ACHN (cell line): ENCODE measurements at regions not wholly inside any gene's neighbourhood (a gene's known extent, or its start where the extent isn't known, plus 50 kb on each side); places are given as distances from the start of the nearest gene placed in this dataset.
"Not testable (repeated sequence)": the region's sequence is repeated elsewhere in the genome, so short reads cannot be mapped to it uniquely, and the experiment has no call there.

ENCODE experiments used
- DNase-seq: peaks from one replicate; pipeline ENCODE4 v3.0.0-alpha.2; 2015
- in situ Hi-C: cut with HindIII; loops from 2 replicates; pipeline ENCODE4 v1.10.0; 2017; ENCODE audit warnings: low sequenced_read_pairs, low pct_ligation_motif_present, low pct_unique_long_range_greater_than_20kb

- in situ Hi-C loops = no loop called here
- DNase-seq = no peak
Observed at GRCh38 chr3:101144105-101144504, 150.9 kb upstream of the ABI3BP start.

- in situ Hi-C loops = no loop called here
- DNase-seq = no peak
Observed at GRCh38 chr3:101143012-101143411, 149.8 kb upstream of the ABI3BP start.

GRCh38 chr3:101142160-101142559, 148.9 kb upstream of the ABI3BP start:
- in situ Hi-C loops = no loop called here
- no peak for DNase-seq

GRCh38 chr3:101141135-101141534, 147.9 kb upstream of the ABI3BP start:
- in situ Hi-C loops = no loop called here

GRCh38 chr3:101138817-101139216, 145.6 kb upstream of the ABI3BP start:
- no peak for DNase-seq
- in situ Hi-C loops = no loop called here

More at GRCh38 chr3:101141135-101141534, 147.9 kb upstream of the ABI3BP start:
- DNase-seq = no peak

- in situ Hi-C loops = no loop called here
Observed at GRCh38 chr3:101134331-101134730, 141.1 kb upstream of the ABI3BP start.

GRCh38 chr3:101133652-101134051, 140.4 kb upstream of the ABI3BP start:
- in situ Hi-C loops = no loop called here
- no peak for DNase-seq

More at GRCh38 chr3:101134331-101134730, 141.1 kb upstream of the ABI3BP start:
- DNase-seq = no peak

GRCh38 chr3:101133197-101133596, 140.0 kb upstream of the ABI3BP start:
- in situ Hi-C loops = not testable (repeated sequence)

GRCh38 chr3:101131767-101132166, 138.5 kb upstream of the ABI3BP start:
- in situ Hi-C loops = no loop called here
- DNase-seq = no peak

More at GRCh38 chr3:101133197-101133596, 140.0 kb upstream of the ABI3BP start:
- DNase-seq = not testable (repeated sequence)

- in situ Hi-C loops = no loop called here
- no peak for DNase-seq
Observed at GRCh38 chr3:101128786-101129185, 135.6 kb upstream of the ABI3BP start.

GRCh38 chr3:101128001-101128400, 134.8 kb upstream of the ABI3BP start:
- in situ Hi-C loops = no loop called here
- no peak for DNase-seq

- no peak for DNase-seq
- in situ Hi-C loops = no loop called here
Observed at GRCh38 chr3:101124125-101124524, 130.9 kb upstream of the ABI3BP start.

GRCh38 chr3:101123081-101123480, 129.9 kb upstream of the ABI3BP start:
- in situ Hi-C loops = no loop called here
- DNase-seq = no peak

GRCh38 chr3:101122681-101123080, 129.5 kb upstream of the ABI3BP start:
- in situ Hi-C loops = no loop called here
- DNase-seq = no peak

- in situ Hi-C loops = no loop called here
- no peak for DNase-seq
Observed at GRCh38 chr3:101120039-101120438, 126.8 kb upstream of the ABI3BP start.

- in situ Hi-C loops = no loop called here
Observed at GRCh38 chr3:101119535-101119934, 126.3 kb upstream of the ABI3BP start.

GRCh38 chr3:101117980-101118379, 124.8 kb upstream of the ABI3BP start:
- in situ Hi-C loops = no loop called here
- no peak for DNase-seq

More at GRCh38 chr3:101119535-101119934, 126.3 kb upstream of the ABI3BP start:
- DNase-seq = no peak

- no peak for DNase-seq
- in situ Hi-C loops = no loop called here
Observed at GRCh38 chr3:101117465-101117864, 124.2 kb upstream of the ABI3BP start.

GRCh38 chr3:101110295-101110694, 117.1 kb upstream of the ABI3BP start:
- DNase-seq, in situ Hi-C loops: not testable (repeated sequence)

- in situ Hi-C loops = no loop called here
Observed at GRCh38 chr3:101104321-101104720, 111.1 kb upstream of the ABI3BP start.

GRCh38 chr3:101102678-101103296, 109.6 kb upstream of the ABI3BP start:
- no peak for DNase-seq
- in situ Hi-C loops = no loop called here

More at GRCh38 chr3:101104321-101104720, 111.1 kb upstream of the ABI3BP start:
- no peak for DNase-seq
